ENCODE measurements at regions not wholly inside any gene's neighbourhood (a gene's known extent, or its start where the extent isn't known, plus 50 kb on each side); places are given as distances from the start of the nearest gene placed in this dataset.
"Not testable (repeated sequence)": the region's sequence is repeated elsewhere in the genome, so short reads cannot be mapped to it uniquely, and the experiment has no call there.

DNA sequence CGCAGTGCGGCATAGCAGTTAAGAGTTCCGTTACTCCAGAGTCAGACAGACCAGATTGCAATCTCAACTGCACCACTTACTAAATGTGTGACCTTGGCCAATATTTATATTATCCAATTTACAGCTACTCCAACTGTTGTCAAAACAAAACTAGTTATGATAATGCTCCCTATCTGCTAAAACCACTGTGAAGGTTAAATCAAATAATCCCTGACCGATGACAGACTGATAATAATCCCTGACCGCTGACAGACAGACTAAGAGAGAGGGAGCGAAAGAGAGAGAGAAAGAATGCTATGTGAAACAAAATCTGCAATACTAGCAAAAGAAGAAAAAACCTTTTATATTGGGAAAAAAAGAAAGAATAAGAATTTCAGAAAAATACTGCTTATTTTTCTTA is 204.1 kb upstream of the ZNF322 start:
- DNase-seq (ENCODE audit: insufficient read length, low spot score); FAIRE-seq: not testable (repeated sequence)

DNA sequence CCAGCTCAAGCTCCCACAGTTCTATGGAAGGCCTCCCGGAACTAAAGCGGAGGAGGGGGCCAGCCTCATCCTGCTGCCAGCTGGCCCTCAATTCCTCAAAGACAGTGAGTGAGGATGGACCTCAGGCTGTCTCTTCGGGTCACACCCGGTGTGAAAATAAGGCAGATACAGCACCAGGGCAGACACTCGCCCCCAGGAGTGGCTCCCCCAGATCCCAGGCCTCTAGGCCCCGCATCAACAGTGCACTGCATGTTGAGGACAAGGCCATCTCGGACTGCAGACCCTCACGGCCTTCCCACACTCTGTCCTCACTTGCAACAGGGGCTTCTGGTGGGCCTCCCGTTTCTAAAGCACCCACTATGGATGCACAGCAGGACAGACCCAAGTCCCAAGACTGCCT is 239.2 kb upstream of the ZNF322 start:
- not testable (repeated sequence) for DNase-seq (ENCODE audit: insufficient read length, low spot score); FAIRE-seq

DNA sequence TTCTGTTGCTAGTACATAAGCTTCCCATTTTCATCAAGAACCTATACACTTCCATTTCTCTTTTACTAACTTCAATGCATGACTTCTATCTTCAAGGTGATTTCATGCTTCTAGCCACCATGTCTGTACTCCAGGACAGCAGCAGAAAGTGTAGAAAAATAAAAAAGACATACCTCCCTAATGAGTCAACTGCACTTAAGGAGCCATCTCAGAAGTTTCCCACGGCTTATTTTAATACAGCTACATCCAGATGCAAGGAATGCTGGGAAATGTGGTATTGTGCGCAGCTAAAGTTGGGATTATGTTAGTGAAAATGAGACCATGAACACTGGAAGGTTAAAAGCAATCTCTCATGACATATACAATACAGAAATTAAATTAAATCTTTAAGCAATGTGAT is 264.7 kb upstream of the ZNF322 start:
- FAIRE-seq; DNase-seq (ENCODE audit: insufficient read length, low spot score): not testable (repeated sequence)

DNA sequence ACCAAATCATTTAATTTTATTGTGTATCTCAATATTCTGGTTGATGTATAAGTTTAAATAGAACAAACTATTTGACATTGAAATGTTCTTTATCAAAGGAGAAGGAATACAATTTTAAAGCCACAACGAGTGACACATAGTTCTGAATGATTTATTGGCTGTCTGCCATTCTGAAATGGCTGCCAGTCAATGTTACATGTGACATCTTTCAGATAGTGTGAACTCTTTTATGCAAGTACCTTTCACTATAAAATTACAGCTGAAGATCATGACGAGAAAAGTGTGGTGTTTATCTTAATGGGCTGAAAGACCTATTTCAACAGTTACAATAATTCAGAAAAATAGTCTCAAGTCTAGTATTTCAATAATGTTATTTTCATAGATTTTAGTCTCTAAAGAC is 268.6 kb upstream of the ZNF322 start:
- not testable (repeated sequence) for FAIRE-seq; DNase-seq (ENCODE audit: insufficient read length, low spot score)

DNA sequence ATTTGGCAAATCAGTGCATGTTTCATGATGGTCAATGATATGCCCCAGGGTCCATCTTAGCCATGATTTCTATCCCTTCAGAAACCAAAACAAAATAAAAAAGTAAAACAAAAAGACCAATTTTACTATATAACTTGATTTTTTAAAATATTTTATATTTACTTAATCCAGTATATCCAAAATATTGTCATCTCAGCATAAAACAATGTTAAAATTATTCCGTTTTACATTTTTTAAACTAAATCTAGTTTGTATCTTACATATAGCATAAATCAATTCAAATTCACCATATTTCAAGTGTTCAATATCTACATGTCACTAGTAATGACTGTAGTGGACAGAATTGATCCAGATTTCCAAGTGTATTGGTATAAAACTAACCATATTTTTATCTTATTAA is 277.7 kb upstream of the ZNF322 start:
- not testable (repeated sequence) for DNase-seq (ENCODE audit: insufficient read length, low spot score); FAIRE-seq

DNA sequence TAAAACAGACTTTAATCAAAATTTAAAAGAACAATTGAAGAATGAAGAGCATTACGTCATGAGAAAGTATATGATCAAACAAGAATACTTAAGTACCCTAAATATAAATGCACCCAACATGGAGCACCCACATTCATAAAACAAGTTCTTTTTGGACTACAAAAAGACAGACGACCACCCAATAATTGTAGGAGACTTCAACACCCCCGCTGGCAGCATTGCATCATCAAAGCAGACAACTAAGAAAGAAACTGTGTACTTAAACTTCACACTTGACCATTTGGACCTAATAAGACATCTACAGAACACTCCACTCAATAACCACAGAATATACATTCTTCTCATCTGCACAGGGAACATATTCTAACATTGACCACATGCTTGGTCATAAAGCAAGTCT is 291.7 kb upstream of the ZNF322 start:
- not testable (repeated sequence) for FAIRE-seq; DNase-seq (ENCODE audit: insufficient read length, low spot score)

DNA sequence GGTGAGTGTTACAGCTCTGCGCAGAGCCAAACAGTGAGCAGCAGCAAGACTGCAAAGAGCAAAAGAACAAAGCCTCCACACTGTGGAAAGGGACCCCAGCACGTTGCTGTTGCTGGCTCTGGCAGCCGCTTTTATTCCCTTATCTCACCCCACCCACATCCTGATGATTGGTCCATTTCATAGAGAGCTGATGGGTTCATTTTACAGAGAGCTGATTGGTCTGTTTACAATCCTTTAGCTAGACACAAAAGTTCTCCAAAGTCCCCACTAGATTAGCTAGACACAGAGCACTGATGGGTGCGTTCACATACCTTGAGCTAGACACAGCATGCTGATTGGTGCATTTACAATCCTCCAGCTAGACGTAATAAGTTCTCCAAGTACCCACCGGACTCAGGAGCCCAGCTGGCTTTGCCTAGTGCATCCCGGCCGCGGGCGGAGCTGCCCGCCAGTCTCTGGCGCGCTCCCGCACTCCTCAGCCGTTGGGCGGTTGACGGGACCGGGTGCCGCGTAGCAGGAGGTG is 291.4 kb upstream of the PRSS16 start:
- FAIRE-seq; DNase-seq (ENCODE audit: insufficient read length, low spot score): not testable (repeated sequence)

DNA sequence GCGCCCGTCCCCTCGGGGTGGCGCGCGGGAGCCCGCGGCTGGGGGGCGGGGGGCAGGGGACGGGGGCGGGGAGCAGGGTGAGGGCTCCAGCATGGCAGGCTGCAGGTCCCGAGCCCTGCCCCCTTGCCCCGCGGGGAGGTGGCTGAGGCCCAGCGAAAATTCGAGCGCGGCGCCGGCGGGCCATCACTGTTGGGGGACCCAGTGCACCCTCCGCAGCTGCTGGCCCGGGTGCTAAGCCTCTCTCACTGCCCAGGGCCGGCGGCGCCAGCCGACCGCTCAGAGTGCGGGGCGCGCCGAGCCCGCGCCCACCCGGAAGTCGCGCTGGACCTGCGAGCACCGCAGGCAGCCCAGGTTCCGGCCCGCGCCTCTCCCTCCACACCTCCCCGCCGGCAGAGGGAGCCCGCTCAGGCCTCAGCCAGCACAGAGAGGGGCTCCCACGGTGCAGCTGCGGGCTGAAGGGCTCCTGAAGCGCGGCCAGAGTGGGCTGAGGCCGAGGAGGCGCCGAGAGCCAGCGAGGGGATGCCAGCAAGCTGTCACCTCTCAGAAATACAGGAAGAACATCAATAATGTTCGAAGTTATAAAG is 290.8 kb upstream of the PRSS16 start:
- not testable (repeated sequence) for FAIRE-seq; DNase-seq (ENCODE audit: insufficient read length, low spot score)

DNA sequence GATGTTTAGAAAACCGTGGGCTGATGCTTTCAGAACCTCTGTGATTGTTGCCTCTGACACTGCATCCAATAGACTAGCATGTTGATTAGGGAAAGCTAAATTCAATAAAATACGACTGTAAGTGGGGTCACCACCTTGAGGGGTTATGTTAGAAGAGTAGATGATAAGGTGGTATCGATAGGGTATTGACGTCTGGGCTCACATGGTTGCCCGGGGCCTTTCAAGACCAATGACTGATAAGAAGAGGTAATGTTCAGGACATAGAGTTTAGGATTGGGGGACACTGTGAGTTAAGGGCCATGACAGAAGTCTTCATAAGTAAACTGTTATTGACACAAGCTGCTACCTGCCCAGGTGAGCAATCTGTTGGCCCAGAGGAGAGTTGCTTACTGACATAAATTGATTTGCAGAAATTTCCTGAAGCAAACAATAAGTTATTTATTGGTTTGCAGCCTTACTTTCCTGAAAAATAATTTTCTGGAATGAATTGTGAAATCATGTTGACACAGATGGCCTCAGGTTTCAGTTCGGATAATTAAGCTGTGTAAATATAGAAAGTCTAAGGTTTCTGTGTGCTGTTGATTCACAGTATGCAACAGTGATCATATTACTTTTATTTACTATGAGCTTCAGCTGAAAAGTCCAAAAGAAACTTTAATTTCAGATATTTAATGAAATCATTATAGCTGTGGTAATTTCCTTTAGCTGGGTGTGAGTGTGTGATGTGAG is 289.9 kb upstream of the PRSS16 start:
- not testable (repeated sequence) for DNase-seq (ENCODE audit: insufficient read length, low spot score); FAIRE-seq

DNA sequence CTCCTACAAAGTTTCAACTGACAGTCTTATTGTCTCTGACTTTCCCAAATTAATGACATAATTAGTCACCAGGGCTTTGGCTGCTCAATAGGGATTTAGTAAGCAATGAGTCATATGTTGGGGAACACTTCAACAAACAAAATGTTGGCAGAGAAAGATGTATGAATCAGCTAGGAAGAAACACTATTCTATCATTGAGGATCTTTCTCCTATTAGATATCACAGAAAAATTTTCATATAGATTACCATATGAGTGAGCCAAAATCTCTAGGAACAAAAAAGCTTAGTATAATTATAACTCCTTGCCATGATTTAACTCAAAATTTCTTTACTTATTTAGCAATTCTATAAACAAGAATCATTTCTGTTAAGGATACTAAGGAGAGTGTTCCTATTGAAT is 286.3 kb upstream of the PRSS16 start:
- not testable (repeated sequence) for FAIRE-seq; DNase-seq (ENCODE audit: insufficient read length, low spot score)

DNA sequence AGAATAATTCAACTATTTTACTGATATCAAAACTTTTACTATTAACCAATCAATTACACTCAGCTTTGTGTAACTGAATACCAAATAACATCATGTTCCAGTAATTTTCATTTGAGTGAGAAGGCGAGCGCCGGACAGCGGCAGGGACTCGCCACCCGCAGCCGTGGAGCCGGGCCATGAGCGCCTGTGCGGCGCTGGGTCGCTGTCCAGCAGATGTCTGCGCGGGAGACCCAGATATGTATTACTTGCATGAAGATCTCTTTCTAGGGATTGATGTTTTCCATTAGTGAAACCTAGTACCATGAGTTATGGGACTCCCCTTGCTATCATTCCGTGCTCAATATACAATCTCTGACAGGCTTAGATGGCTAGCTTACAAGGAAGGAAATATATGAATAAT is 245.1 kb upstream of the PRSS16 start:
- TF ChIP-seq POLR2AphosphoS5 (IDR thresholded peaks at IDR 0.05; ENCODE audit: low read depth, low read length) = no peak
- DNase-seq (ENCODE audit: insufficient read length, low spot score) = no peak
- no peak for FAIRE-seq

DNA sequence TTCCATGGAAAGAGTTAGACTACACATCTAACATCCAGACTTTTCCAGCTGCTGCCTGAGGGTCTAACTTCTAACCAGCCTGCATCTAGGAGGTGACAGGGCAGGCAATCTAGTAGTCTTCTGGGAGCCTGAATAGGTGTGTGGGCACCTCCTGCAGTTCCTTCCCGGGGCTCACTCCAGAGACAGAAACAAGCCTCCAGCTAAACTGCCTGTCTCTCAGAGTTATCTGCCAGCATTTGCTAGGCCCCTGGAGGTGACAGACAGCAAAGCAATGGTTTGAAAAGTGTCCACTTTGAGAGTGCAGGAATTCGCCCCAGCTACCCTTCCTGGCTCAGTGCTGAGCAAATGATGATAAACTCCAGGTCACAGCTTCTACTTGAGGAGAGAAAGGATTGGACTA is 240.5 kb upstream of the PRSS16 start:
- no peak for TF ChIP-seq POLR2AphosphoS5 (IDR thresholded peaks at IDR 0.05; ENCODE audit: low read depth, low read length)
- TF ChIP-seq POU2F2 (IDR thresholded peaks at IDR 0.05; ENCODE audit: low read depth, low read length) = no peak
- TF ChIP-seq POLR2A (IDR thresholded peaks at IDR 0.05; ENCODE audit: low read depth, low read length) = no peak
- no peak for TF ChIP-seq PAX5 (IDR thresholded peaks at IDR 0.05; ENCODE audit: insufficient read depth, low read length, severe bottlenecking)
- TF ChIP-seq TAF1 (IDR thresholded peaks at IDR 0.05; ENCODE audit: low read depth, low read length) = no peak
- no peak for TF ChIP-seq SPI1 (IDR thresholded peaks at IDR 0.05; ENCODE audit: low read depth, low read length)
- DNase-seq (ENCODE audit: insufficient read length, low spot score) (no peak), FAIRE-seq (no peak)

DNA sequence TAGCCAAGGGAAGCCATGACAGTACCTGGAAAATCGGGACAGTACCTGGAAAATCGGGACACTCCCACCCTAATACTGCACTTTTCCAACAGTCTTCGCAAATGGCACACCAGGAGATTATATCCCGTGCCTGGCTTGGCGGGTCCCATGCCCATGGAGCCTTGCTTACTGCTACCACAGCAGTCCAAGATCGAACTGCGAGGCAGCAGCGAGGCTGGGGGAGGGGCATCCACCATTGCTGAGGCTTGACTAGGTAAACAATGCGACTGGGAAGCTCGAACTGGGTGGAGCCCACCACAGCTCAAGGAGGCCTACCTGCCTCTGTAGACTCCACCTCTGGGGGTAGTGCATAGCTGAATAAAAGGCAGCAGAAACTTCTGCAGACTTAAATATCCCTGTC is 238.9 kb upstream of the PRSS16 start:
- FAIRE-seq; DNase-seq (ENCODE audit: insufficient read length, low spot score): not testable (repeated sequence)

DNA sequence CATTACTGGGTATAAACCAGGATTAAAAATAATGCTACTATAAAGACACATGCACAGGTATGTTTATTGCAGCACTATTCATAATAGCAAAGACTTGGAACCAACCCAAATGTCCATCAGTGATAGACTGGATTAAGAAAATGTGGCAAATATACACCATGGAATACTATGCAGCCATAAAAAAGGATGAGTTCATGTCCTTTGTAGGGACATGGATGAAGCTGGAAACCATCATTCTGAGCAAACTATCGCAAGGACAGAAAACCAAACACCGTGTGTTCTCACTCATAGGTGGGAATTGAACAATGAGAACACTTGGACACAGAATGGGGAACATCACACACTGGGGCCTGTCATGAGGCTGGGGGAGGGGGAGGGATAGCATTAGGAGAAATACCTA is 233.4 kb upstream of the PRSS16 start:
- not testable (repeated sequence) for FAIRE-seq

More for the DNA sequence above, 233.4 kb upstream of the PRSS16 start:
- DNase-seq (ENCODE audit: insufficient read length, low spot score) = not testable (repeated sequence)

Data from GM12891 (cell line).